ENCODE measurements at regions not wholly inside any gene's neighbourhood (a gene's known extent, or its start where the extent isn't known, plus 50 kb on each side); places are given as distances from the start of the nearest gene placed in this dataset.

DNA sequence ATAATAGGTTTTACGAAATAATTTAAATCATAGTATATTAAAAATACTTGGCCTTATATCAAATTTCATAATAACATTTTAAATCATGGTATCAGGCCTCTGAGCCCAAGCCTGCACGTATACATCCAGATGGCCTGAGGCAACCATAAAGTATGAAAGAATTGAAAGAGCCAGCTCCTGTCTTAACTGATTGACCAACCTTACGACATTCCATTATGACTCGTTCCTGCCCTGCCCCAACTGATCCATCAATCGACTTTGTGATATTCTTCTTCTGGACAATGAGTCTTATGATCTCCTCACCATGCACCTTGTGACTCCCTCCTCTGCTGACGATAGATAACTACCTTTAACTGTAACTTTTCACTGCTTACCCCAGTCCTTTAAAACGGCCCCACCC lies 545.0 kb downstream of the MTRR start:
- ATAC-seq (replicated peaks in 1 of 2) (no peak), DNase-seq (no peak)
- Mint-ChIP-seq H3K27me3 (ENCODE audit: low read depth) (peaks cover 9% of the 10 kb centered on the region), H3K27ac (no peak overlapping the region), H3K4me1 (ENCODE audit: low read depth) (no peaks in the 10 kb centered on the region), H3K36me3 (ENCODE audit: insufficient read depth in 2 of 2) (no peaks in the 10 kb centered on the region), H3K9me3 (peaks cover 4 to 6% of the 10 kb centered on the region in 2 donors), H3K4me3 (no peak overlapping the region)

DNA sequence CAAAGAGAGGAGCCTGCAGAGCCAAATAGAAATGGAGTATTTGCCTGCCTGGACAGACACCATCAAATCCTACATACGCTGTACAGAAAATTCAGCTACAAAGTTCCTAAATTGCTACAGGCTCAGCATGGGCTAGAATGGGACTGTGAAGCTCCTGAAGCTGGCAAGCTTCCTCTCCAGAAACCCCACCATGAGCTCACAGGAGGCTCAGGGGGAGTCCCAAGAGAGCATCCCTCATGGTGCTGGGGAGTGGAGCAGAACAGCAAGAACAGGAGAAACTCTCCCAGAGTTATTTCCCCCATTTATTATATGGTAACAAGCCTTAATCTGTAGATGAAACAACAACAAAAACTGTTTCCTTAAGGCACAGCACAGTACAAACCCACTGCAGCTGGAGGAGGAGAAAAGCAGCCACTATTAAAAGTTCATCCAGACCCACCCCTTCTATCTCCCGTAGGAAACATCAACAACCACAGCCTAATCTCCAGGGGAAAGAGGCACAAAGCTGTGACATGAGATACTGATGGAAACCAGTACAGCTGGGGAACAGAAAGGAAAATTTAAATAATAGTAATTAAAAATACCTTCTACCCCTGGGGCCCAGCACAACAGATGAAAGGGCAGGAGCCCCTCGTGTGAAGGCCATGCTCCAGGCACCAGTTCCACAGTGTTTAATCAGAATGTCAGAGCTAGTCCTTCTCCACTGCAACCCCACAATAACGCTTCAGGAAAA lies 548.5 kb downstream of the MTRR start:
- H3K27ac Mint-ChIP-seq: no peak overlapping the region
- H3K27me3 Mint-ChIP-seq (ENCODE audit: low read depth): peaks cover 9% of the 10 kb centered on the region
- H3K9me3 Mint-ChIP-seq: peaks cover 4 to 6% of the 10 kb centered on the region in 2 donors
- no peak overlapping the region for H3K4me3 Mint-ChIP-seq
- H3K4me1 Mint-ChIP-seq (ENCODE audit: low read depth): no peaks in the 10 kb centered on the region
- DNase-seq: no peak
- no peak for ATAC-seq (replicated peaks in 1 of 2)
- no peaks in the 10 kb centered on the region for H3K36me3 Mint-ChIP-seq (ENCODE audit: insufficient read depth in 2 of 2)

DNA sequence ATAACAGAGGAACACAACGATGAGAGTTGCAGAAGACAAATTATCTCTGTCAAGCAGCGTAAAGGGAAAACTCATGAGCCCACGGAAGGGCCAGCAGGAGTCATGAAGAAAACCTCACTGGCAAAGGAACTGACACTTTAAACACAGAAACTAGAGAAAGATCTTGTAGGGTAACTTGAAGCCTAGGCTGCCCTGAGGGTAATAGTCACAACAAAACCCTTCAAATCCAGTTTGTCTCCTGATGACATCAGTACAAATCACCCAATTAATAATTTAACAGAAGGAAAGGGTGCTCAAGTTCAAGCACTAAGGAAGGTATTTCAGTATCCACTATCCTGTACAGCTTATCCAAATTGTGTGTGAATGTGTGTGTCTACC lies 549.1 kb downstream of the MTRR start:
- ATAC-seq (replicated peaks in 1 of 2) (no peak), DNase-seq (no peak)
- no peaks in the 10 kb centered on the region for H3K4me1 Mint-ChIP-seq (ENCODE audit: low read depth)
- H3K9me3 Mint-ChIP-seq: peaks cover 4 to 6% of the 10 kb centered on the region in 2 donors
- no peak overlapping the region for H3K27ac Mint-ChIP-seq
- H3K36me3 Mint-ChIP-seq (ENCODE audit: insufficient read depth in 2 of 2): no peaks in the 10 kb centered on the region
- H3K4me3 Mint-ChIP-seq: no peak overlapping the region
- H3K27me3 Mint-ChIP-seq (ENCODE audit: low read depth): peaks cover 9% of the 10 kb centered on the region

DNA sequence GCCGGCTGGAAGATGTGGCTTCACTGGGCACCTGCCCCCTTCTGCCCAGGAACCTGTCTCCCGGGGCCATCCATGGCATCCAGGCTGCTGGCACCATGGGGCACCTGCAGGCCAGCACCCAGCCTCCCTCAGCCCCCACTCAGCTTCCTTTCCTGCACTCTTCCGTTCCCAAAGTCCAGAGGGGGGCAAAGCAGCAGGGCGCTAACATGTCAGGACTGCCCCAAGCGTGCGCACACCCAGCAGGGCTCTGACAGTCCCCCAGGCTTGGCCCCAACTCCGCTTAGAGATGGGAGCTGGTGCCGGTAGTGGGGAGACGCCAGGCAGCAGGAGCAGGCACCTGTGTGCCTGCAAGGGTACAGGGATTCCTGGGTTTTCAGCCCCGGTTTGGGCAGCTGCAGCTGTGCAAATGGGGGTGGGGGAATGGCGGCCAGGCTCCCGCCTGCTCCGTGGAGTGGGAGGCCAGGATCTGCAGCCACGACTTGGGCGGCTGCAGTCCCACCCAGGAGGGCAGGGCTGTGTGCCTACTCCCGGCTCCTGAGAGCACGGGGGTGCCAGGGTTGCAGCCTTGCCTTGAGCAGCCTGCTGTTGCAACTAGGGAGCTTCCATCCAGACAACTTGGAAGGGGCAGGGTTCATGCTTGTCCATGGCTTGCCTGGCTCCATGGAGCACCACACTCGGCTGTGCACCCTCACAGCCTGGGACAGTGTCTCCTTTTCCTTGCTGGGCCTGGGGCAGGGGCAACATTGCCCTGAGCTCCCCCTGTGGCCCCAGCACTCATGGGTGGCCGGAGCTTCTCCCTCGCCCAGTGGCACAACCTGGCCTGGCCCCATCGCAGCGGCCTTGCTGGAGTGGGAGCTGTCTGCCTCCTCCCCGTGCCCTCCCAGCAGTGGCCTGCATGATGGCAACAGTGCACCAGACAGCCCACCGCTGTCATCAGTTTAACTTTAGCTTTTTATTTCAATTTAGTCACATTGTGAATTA lies 561.1 kb downstream of the MTRR start:
- H3K36me3 Mint-ChIP-seq (ENCODE audit: insufficient read depth in 2 of 2): no peaks in the 10 kb centered on the region
- ATAC-seq (replicated peaks in 1 of 2) (no peak), DNase-seq (no peak)
- no peak overlapping the region for H3K27ac Mint-ChIP-seq
- no peaks in the 10 kb centered on the region for H3K4me1 Mint-ChIP-seq (ENCODE audit: low read depth)
- no peak overlapping the region for H3K4me3 Mint-ChIP-seq
- no peaks in the 10 kb centered on the region for H3K27me3 Mint-ChIP-seq (ENCODE audit: low read depth)
- peaks cover 0 to 4% of the 10 kb centered on the region in 2 donors for H3K9me3 Mint-ChIP-seq

DNA sequence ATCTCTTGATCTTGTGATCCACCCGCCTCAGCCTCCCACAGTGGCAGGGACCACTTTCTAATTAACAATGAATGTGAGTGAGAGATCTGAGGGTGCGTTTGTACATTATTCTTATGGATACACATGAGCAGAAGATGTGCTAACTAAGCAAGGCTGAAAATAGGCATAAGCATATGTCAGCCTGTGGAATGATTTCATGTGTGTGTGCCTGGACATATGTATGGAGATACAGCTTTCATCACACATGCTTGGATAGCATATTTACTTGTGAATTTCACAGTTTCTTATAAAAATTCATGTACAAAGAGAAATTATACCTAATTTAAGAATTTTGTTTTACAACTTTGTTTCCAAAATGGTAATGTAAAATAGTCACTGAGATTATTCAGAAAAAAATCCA lies 565.6 kb downstream of the MTRR start:
- ATAC-seq (replicated peaks in 1 of 2): no peak
- Mint-ChIP-seq H3K9me3 (no peaks in the 10 kb centered on the region), H3K36me3 (ENCODE audit: insufficient read depth in 2 of 2) (no peaks in the 10 kb centered on the region), H3K27ac (no peak overlapping the region), H3K4me3 (no peak overlapping the region), H3K4me1 (ENCODE audit: low read depth) (no peaks in the 10 kb centered on the region), H3K27me3 (ENCODE audit: low read depth) (no peaks in the 10 kb centered on the region)
- no peak for DNase-seq

DNA sequence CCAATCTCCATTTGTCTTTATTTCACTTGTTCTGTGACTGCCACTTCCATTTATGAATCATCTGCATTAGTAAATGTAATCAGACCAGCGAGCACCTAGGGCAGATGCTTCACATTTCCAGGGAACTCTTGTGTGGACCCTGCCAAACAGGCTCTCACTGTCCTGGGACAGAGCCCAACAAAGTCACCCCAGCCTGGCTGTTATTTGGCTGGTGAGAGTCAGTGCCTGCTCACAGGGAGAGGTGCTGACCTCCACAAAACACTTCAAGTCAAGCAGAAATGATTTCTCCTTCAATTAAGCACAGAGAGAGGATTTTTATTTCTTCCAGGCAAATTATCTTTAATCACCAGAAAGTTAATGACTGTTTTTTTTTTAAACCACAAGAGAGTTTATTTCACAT lies 568.0 kb downstream of the MTRR start:
- Mint-ChIP-seq H3K27ac (no peak overlapping the region), H3K9me3 (peaks cover 2 to 4% of the 10 kb centered on the region in 2 donors), H3K4me1 (ENCODE audit: low read depth) (no peaks in the 10 kb centered on the region), H3K27me3 (ENCODE audit: low read depth) (no peaks in the 10 kb centered on the region), H3K4me3 (no peak overlapping the region), H3K36me3 (ENCODE audit: insufficient read depth in 2 of 2) (peaks cover 0 to 2% of the 10 kb centered on the region in 2 donors)
- DNase-seq (no peak), ATAC-seq (replicated peaks in 1 of 2) (no peak)

DNA sequence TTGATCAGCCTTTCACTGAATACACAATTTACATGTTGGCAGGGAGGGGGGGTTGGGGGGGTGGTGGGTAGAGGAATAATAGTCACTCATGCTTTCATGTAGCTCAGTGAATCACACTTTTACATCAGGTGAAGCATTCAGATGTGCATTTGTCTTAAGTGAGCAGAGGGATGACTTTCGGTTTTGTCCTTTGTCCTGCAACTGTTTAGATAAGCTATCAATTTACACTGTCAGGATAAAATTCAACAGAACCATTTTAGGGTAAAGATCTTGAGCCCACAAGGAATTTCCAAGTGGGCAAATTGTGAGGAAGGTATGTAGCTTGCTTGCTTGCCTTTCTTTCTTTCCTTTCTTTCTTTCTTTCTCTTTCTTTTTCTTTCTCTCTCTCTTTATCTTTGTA lies 576.2 kb downstream of the MTRR start:
- DNase-seq: no peak
- Mint-ChIP-seq H3K27ac (no peak overlapping the region), H3K36me3 (ENCODE audit: insufficient read depth in 2 of 2) (peaks cover 1 to 2% of the 10 kb centered on the region in 2 donors), H3K4me1 (ENCODE audit: low read depth) (no peaks in the 10 kb centered on the region), H3K4me3 (no peak overlapping the region), H3K27me3 (ENCODE audit: low read depth) (no peaks in the 10 kb centered on the region), H3K9me3 (peaks cover 2 to 6% of the 10 kb centered on the region in 2 donors)
- no peak for ATAC-seq (replicated peaks in 1 of 2)

DNA sequence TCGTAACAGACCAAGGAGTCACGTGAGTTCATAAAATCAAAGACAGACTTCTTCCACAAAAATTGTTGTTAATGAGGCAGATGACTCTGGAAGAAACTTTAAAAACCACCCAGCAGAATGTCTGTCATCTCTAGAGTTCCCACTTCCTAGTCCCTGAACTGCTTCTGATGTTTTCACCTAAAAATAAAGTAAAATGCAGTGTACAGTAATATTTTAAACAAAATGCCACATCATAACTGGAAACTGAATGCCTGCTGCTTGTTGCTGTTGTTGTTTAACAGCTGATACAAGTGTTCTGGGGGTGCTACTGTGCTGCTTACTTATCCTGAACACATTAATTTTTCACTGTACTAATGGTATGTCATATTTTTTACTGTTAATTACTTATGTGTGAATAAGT lies 577.2 kb downstream of the MTRR start:
- peaks cover 2 to 6% of the 10 kb centered on the region in 2 donors for H3K9me3 Mint-ChIP-seq
- peaks cover 1 to 2% of the 10 kb centered on the region in 2 donors for H3K36me3 Mint-ChIP-seq (ENCODE audit: insufficient read depth in 2 of 2)
- H3K4me3 Mint-ChIP-seq: no peak overlapping the region
- no peaks in the 10 kb centered on the region for H3K27me3 Mint-ChIP-seq (ENCODE audit: low read depth)
- ATAC-seq (replicated peaks in 1 of 2): no peak
- no peak overlapping the region for H3K27ac Mint-ChIP-seq
- no peaks in the 10 kb centered on the region for H3K4me1 Mint-ChIP-seq (ENCODE audit: low read depth)
- no peak for DNase-seq

DNA sequence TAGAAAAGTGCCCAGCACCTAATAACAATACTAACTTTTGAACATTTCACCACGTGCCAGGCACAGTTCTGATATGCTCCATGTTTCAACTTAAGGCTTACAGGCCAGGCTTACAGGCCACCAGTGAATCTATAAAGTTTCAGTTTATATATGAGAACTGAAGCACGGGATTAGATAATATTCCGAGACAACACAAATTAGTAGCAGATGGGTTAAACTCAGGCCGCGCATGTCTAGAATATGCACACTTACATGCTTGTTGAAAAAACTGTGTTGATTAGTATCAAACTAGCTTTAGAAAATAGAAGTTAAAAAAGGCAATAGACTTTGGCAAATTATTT lies 587.9 kb downstream of the MTRR start:
- H3K27me3 Mint-ChIP-seq (ENCODE audit: low read depth): no peaks in the 10 kb centered on the region
- peak overlapping the region; percentile 97 for H3K27ac Mint-ChIP-seq
- H3K4me3 Mint-ChIP-seq: peak overlapping the region; percentile 87 to 89
- H3K4me1 Mint-ChIP-seq (ENCODE audit: low read depth): peaks cover 20% of the 10 kb centered on the region
- H3K9me3 Mint-ChIP-seq: peaks cover 2% of the 10 kb centered on the region in 2 donors
- ATAC-seq (replicated peaks in 1 of 2) (no peak), DNase-seq (no peak)
- peaks cover 5% of the 10 kb centered on the region in 2 donors for H3K36me3 Mint-ChIP-seq (ENCODE audit: insufficient read depth in 2 of 2)

DNA sequence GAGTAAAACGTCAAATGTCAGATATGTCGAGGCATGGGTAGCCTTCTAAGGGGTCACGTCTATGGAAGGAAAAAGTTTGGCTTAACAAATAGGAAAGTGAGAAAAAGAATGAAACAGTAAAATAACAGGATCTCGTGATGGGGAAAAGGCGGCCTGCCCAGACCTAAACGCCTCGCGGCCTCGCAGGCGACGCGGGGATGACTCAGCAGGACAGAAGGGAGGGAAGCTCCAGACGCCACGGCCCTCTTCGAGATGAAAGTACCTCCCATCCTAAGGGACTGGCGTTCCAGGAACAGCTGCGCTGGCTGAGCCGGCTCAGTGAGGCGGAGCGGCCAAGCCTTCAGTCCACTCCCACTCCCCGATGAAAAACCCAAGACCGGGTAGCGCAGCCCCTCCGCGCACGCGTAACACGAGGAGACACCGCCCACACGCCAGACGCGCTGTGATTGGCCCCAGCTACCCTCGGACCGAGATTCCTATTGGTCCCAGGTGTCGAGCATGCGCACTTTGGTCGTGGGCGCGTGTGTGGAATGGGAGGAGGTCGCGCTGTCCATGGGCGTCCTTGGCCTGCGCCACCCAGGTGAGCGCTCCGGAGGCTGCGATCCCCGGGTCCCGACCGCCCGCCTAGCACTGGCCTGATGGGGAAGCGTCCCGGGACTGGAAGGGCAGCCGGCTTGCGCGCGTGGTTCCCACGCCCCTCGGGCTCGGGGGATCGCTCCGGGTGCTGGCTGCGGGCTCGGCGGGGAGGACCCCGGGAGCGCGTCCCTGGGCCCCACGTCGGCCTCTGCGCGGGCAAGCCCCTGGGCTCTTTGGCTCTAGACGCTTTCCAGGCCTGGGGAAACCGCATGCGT lies 588.5 kb downstream of the MTRR start:
- Mint-ChIP-seq H3K27me3 (ENCODE audit: low read depth) (no peaks in the 10 kb centered on the region), H3K4me1 (ENCODE audit: low read depth) (peaks cover 20% of the 10 kb centered on the region), H3K9me3 (peaks cover 2% of the 10 kb centered on the region in 2 donors), H3K27ac (peak overlapping the region; percentile 97), H3K36me3 (ENCODE audit: insufficient read depth in 2 of 2) (peaks cover 5% of the 10 kb centered on the region in 2 donors), H3K4me3 (peak overlapping the region; percentile 87 to 89)
- DNase-seq: peak; percentile 85 to 91
- ATAC-seq (replicated peaks in 1 of 2): peak; percentile 94 to 97

DNA sequence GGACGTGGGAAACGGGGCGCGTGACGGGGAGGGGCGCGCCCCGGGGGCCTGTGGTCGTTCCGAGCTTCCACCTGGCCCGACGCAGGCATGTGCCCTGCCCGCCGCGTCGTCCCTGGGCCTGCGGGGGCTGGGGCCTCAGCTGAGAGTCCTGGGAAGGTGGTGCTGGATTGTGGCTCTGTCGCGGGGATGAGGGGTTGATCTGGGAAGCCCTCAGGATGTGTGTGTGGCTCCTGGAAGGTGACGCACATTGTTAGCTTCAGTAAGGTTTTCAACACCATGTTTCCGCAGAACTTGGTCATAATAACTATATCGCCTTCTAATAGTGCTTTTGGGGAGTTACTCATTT lies 589.1 kb downstream of the MTRR start:
- H3K27me3 Mint-ChIP-seq (ENCODE audit: low read depth): no peaks in the 10 kb centered on the region
- H3K9me3 Mint-ChIP-seq: peaks cover 2% of the 10 kb centered on the region in 2 donors
- H3K4me1 Mint-ChIP-seq (ENCODE audit: low read depth): peaks cover 20% of the 10 kb centered on the region
- ATAC-seq (replicated peaks in 1 of 2): peak; percentile 8 to 17
- H3K27ac Mint-ChIP-seq: peak overlapping the region; percentile 82
- peak overlapping the region; percentile 87 to 89 for H3K4me3 Mint-ChIP-seq
- H3K36me3 Mint-ChIP-seq (ENCODE audit: insufficient read depth in 2 of 2): peaks cover 5% of the 10 kb centered on the region in 2 donors
- peak in 1 of 2 donors; percentile 12 for DNase-seq

DNA sequence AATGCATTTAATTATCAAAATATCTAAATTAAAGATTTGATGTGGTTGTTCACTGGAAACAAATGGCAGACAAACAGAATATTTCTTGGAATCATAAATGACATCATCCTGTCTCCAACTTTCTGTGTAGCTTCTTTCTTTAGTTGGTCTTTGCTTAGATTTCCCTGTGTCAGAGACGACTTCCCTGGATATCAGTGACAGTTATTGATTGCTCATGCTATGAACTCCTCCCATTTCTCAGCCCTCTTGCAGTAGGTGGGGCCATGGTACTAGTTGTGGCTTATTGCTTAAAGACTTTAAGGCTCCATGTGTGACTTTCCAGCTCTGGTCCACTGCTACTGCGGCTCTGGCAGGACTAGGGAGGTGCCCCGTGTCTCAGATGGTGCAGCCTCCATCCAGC lies 592.6 kb downstream of the MTRR start:
- Mint-ChIP-seq H3K27ac (no peak overlapping the region), H3K4me3 (no peak overlapping the region), H3K9me3 (peaks cover 2 to 5% of the 10 kb centered on the region in 2 donors), H3K4me1 (ENCODE audit: low read depth) (peaks cover 18% of the 10 kb centered on the region), H3K36me3 (ENCODE audit: insufficient read depth in 2 of 2) (peaks cover 5% of the 10 kb centered on the region in 2 donors), H3K27me3 (ENCODE audit: low read depth) (no peaks in the 10 kb centered on the region)
- no peak for DNase-seq
- no peak for ATAC-seq (replicated peaks in 1 of 2)

DNA sequence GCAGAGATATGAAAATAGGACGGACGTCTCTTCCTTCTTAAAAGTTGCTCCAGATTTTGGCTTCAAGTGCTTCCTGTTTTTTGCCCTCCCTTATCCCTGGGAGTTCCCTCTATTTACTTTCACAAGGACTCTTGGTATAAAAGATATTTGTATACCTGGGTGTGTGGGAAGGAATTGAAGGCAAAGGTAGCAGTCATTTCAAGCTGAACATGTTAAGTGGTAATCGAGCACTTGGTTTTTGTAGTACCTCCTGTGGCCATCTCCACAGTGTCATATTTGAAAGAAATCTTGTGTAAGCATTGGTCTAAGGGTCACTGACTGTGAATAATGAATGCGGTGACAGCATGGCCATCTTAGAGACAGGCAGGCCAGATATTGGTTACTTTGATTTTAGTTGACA lies 593.6 kb downstream of the MTRR start:
- Mint-ChIP-seq H3K4me1 (ENCODE audit: low read depth) (peaks cover 9% of the 10 kb centered on the region), H3K27me3 (ENCODE audit: low read depth) (no peaks in the 10 kb centered on the region), H3K36me3 (ENCODE audit: insufficient read depth in 2 of 2) (peaks cover 0 to 2% of the 10 kb centered on the region in 2 donors), H3K9me3 (peaks cover 0 to 3% of the 10 kb centered on the region in 2 donors), H3K4me3 (no peak overlapping the region), H3K27ac (no peak overlapping the region)
- DNase-seq (no peak), ATAC-seq (replicated peaks in 1 of 2) (no peak)
